Kidney (tissue), 13 donors: ENCODE measurements at regions not wholly inside any gene's neighbourhood (a gene's known extent, or its start where the extent isn't known, plus 50 kb on each side); places are given as distances from the start of the nearest gene placed in this dataset.

ENCODE experiments used
- DNase-seq, 5 donors: peaks; one replicate each; pipeline ENCODE4 v3.0.0-alpha.2; 2013 to 2020
- FAIRE-seq: peaks from 2 replicates; lab custom pipeline; 2012; peaks lifted over from hg19 to GRCh38; lab: Jason Lieb, UNC
- H3K27ac ChIP-seq, 2 donors: one replicate each; pipeline ENCODE4 v1.7.0; 2013; ENCODE audit warnings: low read depth in 2 of 2, low read length in 2 of 2, inconsistent platforms in 1 of 2
- H3K27me3 ChIP-seq: one replicate; pipeline ENCODE4 v1.7.1; 2013; ENCODE audit warnings: low read length, inconsistent platforms; ENCODE audit not compliant: control insufficient read depth, insufficient read depth
- H3K36me3 ChIP-seq, 3 donors: one replicate each; pipeline versions ENCODE4 v1.7.0 to v1.7.1; 2013; ENCODE audit warnings: low read length in 3 of 3, control low read depth in 1 of 3, inconsistent platforms in 1 of 3; ENCODE audit not compliant: insufficient read depth in 3 of 3, control insufficient read depth in 2 of 3
- H3K4me1 ChIP-seq, 3 donors: one replicate each; pipeline versions ENCODE4 v1.7.0 to v1.7.1; 2013; ENCODE audit warnings: low read length in 3 of 3, inconsistent platforms in 1 of 3, low read depth in 1 of 3; ENCODE audit not compliant: control insufficient read depth in 2 of 3, insufficient read depth in 2 of 3
- H3K4me3 ChIP-seq, 3 donors: one replicate each; pipeline versions ENCODE4 v1.7.0 to v1.8.1; 2013; ENCODE audit warnings: low read length in 3 of 3, control low read depth in 1 of 3, inconsistent platforms in 1 of 3
- H3K9ac ChIP-seq, 3 donors: one replicate each; pipeline versions ENCODE4 v1.7.0 to v1.7.1; 2013; ENCODE audit warnings: low read length in 3 of 3, control low read depth in 1 of 3, inconsistent platforms in 1 of 3
- H3K9me3 ChIP-seq, 3 donors: one replicate each; pipeline versions ENCODE4 v1.7.0 to v1.7.1; 2013; ENCODE audit warnings: low read length in 3 of 3, control low read depth in 1 of 3, inconsistent platforms in 1 of 3; ENCODE audit not compliant: control insufficient read depth in 2 of 3, insufficient read depth in 1 of 3
- intact Hi-C: fragments of 100-400 bp; cut with DNase I; formaldehyde crosslinking; loops from one replicate; pipeline ENCODE4 v1.11.1; 2022
- TF ChIP-seq, protein P1 (sequence below): IDR thresholded peaks from 3 replicates; pipeline ENCODE4 v1.5.1; 2012; ENCODE audit warnings: mild to moderate bottlenecking, moderate library complexity, borderline replicate concordance; ENCODE audit not compliant: insufficient read depth; ENCODE audit errors: extremely low read depth
- donor health status: control.
- donor health status: control.
- donor health status: control.
- donor health status: control.
- donor health status: control.
- donor health status: DM: yes; HTN: yes; CAD: no.
- donor health status: Normal renal cell carcinoma (clear cell type).

DNA sequence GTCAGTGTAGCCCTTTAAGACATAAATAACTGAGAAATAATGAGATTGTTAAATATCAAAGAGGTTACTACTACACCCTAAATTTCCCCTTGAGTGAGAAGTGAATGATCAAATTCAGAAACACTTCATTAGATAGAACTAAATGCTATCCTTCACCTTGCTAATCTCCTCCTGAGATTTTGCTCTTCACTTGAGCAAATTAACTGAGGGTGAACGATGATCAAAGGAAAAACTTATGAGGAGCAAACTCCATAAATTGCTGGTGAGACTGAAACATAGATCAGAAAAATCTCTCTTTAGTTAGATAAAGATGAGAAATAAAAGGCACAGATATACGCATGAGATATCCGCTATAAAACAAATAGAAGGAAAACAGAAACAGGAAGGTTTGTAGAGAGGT, 63.1 kb upstream of the TANC1 start:
- Histone ChIP-seq H3K36me3 (no peaks in the 10 kb centered on the region), H3K9me3 (no peaks in the 10 kb centered on the region), H3K27ac (no peak overlapping the region), H3K27me3 (no peaks in the 10 kb centered on the region), H3K4me3 (no peak overlapping the region), H3K9ac (no peak overlapping the region), H3K4me1 (no peaks in the 10 kb centered on the region)
- TF ChIP-seq, protein P1, sequence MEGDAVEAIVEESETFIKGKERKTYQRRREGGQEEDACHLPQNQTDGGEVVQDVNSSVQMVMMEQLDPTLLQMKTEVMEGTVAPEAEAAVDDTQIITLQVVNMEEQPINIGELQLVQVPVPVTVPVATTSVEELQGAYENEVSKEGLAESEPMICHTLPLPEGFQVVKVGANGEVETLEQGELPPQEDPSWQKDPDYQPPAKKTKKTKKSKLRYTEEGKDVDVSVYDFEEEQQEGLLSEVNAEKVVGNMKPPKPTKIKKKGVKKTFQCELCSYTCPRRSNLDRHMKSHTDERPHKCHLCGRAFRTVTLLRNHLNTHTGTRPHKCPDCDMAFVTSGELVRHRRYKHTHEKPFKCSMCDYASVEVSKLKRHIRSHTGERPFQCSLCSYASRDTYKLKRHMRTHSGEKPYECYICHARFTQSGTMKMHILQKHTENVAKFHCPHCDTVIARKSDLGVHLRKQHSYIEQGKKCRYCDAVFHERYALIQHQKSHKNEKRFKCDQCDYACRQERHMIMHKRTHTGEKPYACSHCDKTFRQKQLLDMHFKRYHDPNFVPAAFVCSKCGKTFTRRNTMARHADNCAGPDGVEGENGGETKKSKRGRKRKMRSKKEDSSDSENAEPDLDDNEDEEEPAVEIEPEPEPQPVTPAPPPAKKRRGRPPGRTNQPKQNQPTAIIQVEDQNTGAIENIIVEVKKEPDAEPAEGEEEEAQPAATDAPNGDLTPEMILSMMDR, result no peak
- DNase-seq (peak in 1 of 5 donors; percentile 45), FAIRE-seq (no peak)
- intact Hi-C loops, result loop anchor here (10.0 kb wide), 1 partner anchor 209 kb away; no protein-coding TSS in a partner anchor

DNA sequence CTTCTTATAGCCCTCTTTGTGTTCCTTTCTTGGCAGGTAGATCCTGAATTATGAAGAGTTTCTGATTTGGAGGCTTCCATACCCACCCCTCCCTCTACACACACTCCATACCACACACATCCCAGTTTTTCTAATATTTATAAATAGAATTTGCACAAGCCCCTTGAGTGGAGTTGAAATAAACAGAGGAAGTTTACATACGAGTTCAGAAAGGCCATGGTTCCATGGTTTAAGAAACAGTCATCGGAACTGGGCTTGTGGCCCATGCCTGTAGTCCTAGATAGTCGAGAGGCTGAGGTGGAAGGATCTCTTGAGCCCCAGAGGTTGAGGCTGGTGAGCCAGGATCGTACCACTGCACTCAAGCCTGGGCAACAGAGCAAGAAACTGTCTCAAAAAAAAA, 62.7 kb upstream of the TANC1 start:
- Histone ChIP-seq H3K27me3 (no peaks in the 10 kb centered on the region), H3K9me3 (no peaks in the 10 kb centered on the region), H3K27ac (no peak overlapping the region), H3K4me1 (no peaks in the 10 kb centered on the region), H3K4me3 (no peak overlapping the region), H3K9ac (no peak overlapping the region), H3K36me3 (no peaks in the 10 kb centered on the region)
- DNase-seq (no peak), FAIRE-seq (no peak)
- intact Hi-C loops, result loop anchor here (10.0 kb wide), 1 partner anchor 209 kb away; no protein-coding TSS in a partner anchor
- TF ChIP-seq, protein P1, result no peak

DNA sequence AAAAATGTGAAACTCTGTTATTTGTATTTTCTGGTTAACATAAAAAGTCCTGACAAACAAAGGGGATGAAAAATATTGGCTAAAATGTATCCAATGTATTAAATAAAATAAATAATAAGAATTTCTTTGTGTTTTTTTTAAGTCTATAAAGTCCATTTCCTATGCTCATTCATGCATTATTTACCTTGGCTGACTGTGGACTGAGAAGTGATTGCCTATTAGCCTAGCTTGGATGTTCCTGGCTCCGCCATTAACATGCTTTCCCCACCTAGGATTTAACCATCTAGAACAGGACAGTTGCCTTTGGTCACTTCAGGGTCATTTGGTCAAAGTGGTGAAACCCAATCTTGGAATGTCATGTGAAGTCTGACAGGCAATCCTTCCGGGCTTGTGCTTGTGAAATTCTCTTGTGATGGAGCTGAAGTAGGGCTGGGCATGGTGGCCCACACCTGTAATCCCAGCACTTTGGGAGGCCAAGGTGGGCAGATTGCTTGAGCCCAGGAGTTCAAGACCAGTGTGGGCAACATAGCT, 60.4 kb upstream of the TANC1 start:
- Histone ChIP-seq H3K4me3 (no peak overlapping the region), H3K27ac (no peak overlapping the region), H3K9ac (no peak overlapping the region), H3K4me1 (no peaks in the 10 kb centered on the region), H3K9me3 (no peaks in the 10 kb centered on the region), H3K27me3 (no peaks in the 10 kb centered on the region), H3K36me3 (no peaks in the 10 kb centered on the region)
- TF ChIP-seq, protein P1, result no peak
- intact Hi-C loops, result loop anchor here (10.0 kb wide), 1 partner anchor 207 kb away; no protein-coding TSS in a partner anchor
- FAIRE-seq (no peak), DNase-seq (peak in 2 of 5 donors; percentile 49 to 57)

DNA sequence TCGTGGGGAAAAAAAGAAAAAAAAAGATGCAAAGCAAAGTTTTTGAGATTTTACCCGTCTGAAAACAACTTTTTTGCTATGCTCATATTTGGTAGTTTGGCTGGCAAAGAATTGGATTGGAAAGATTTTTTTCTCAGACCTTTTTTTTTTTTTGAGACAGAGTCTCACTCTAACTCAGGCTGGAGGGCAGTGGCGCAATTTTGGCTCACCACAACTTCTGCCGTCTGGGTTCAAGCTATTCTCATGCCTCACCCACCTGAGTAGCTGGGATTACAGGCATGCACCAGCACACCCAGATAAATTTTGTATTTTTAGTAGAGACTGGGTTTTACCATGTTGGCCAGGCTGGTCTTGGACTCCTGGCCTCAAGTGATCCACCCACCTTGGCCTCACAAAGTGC, 56.3 kb upstream of the TANC1 start:
- Histone ChIP-seq H3K4me3 (no peak overlapping the region), H3K4me1 (no peaks in the 10 kb centered on the region), H3K9ac (no peak overlapping the region), H3K27ac (no peak overlapping the region), H3K9me3 (no peaks in the 10 kb centered on the region), H3K36me3 (no peaks in the 10 kb centered on the region), H3K27me3 (no peaks in the 10 kb centered on the region)
- FAIRE-seq (no peak), DNase-seq (no peak)
- TF ChIP-seq, protein P1, result no peak
- intact Hi-C loops, result no loop called here
